Testis (tissue), 2 donors: ENCODE measurements at regions not wholly inside any gene's neighbourhood (a gene's known extent, or its start where the extent isn't known, plus 50 kb on each side); places are given as distances from the start of the nearest gene placed in this dataset.

Experiments used
- CTCF ChIP-seq, 3 experiments: fragments of 450-650 bp in 2 of 3; fragments of 200-600 bp in 1 of 3; sonication (generic) in 1 of 3; IDR thresholded peaks; one replicate each; pipeline ENCODE4 v1.5.1; 2016 to 2019; ENCODE audit warnings: antibody characterized with exemption in 3 of 3, mild to moderate bottlenecking in 2 of 3, moderate library complexity in 1 of 3
- POLR2A ChIP-seq: fragments of 450-650 bp; IDR thresholded peaks from one replicate; pipeline ENCODE4 v1.6.1; 2017; ENCODE audit warnings: antibody characterized with exemption, mild to moderate bottlenecking, moderate library complexity

- TF ChIP-seq CTCF (IDR thresholded peaks at IDR 0.05), result no peak
- no peak for TF ChIP-seq POLR2A
These were observed 535.3 kb downstream of the CCSER2 start for GRCh38 chr10:84863675-84864074.
